Fibroblast of villous mesenchyme (primary cell): ENCODE measurements at regions not wholly inside any gene's neighbourhood (a gene's known extent, or its start where the extent isn't known, plus 50 kb on each side); places are given as distances from the start of the nearest gene placed in this dataset.

Source experiments
- DNase-seq: peaks from one replicate; pipeline ENCODE4 v3.0.0-alpha.2; 2010; ENCODE audit warnings: low read depth
- H3K4me3 ChIP-seq: 2 replicates; pipeline ENCODE4 v1.5.1; 2011; ENCODE audit warnings: low read depth, mild to moderate bottlenecking, low read length
- TF ChIP-seq, protein P1 (sequence below): IDR thresholded peaks from 2 replicates; pipeline ENCODE4 v1.5.1; 2012; ENCODE audit warnings: low read depth, mild to moderate bottlenecking, low read length; ENCODE audit not compliant: insufficient read depth

DNA sequence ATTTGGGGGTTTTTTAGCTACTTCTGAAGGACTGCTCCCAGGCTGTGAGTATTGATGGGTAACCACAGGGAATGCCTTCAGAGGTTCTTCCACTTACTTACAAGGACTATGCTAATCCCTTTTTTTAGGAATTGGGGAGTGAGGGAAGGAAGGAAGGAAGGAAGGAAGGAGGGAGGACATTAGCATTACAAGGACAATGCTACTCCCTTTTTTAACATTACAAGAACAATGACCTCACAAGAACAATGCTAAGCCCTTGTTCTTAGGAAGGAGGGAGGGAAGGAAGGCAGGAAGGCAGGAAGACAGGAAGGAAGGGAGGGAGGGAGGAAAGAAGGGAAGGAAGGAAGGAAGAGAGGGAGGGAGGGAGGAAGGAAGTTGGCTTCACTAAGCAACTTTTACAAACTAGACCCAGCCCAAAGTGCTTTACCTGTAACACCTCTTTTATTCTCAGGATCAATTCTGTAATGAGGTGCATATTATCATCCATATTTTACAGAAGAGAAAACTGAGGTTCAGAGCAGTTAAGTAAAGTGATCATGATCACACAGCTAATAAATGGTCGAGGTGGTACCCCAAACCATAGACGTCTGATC, 446.8 kb upstream of the JARID2 start:
- no peak for DNase-seq
- TF ChIP-seq, protein P1, sequence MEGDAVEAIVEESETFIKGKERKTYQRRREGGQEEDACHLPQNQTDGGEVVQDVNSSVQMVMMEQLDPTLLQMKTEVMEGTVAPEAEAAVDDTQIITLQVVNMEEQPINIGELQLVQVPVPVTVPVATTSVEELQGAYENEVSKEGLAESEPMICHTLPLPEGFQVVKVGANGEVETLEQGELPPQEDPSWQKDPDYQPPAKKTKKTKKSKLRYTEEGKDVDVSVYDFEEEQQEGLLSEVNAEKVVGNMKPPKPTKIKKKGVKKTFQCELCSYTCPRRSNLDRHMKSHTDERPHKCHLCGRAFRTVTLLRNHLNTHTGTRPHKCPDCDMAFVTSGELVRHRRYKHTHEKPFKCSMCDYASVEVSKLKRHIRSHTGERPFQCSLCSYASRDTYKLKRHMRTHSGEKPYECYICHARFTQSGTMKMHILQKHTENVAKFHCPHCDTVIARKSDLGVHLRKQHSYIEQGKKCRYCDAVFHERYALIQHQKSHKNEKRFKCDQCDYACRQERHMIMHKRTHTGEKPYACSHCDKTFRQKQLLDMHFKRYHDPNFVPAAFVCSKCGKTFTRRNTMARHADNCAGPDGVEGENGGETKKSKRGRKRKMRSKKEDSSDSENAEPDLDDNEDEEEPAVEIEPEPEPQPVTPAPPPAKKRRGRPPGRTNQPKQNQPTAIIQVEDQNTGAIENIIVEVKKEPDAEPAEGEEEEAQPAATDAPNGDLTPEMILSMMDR, result no peak
- H3K4me3 ChIP-seq, result no peak overlapping the region

DNA sequence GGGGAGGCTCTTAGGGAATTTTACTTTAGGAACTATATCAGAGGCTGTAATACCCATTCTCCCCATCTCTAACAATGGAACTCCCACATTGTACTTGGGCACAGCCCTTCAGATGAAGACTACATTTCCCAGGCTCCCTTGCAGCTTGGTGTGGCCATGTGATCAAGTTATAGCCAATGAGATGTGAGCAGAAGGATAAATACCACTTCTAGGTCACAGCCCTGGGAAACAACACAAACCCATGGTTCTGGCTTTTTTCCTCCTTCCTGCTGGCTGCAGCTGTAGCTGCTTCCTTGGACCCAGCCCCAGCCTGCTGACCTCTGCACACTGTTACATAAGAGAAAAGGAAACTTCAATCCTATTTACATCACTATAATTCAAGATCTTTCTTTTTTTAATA, 445.9 kb upstream of the JARID2 start:
- TF ChIP-seq, protein P1, result no peak
- H3K4me3 ChIP-seq, result no peak overlapping the region
- peak; percentile 95 for DNase-seq

DNA sequence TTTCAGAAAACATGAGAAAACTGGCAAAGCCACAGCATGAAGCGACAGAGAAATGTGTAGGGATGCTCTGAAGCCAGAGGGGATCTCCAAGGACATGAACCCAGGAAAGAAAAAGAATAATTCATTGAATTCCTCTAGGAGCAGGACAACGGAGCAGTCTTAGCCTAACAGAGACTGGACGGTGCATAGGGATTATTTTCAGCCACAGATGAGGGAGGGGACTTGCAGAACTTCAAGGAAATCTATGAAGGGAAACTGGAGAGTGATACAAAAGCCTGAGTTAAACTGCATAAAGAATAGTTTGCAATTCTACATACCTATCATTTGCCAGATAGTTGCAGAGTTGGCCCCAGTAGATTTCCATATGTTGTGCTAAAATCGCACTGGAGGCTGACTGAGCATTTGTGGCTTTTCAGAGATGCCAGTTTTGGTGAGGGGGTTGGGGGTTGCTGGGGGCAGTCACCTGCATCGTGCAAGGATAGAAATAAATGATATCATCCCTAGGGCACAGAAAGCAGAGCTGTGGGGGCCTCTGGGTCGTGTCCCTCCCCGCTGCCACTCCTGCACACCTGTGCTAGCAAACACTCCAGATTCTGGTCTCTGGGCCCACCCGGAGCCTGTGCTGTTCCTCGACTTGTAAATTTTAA, 443.2 kb upstream of the JARID2 start:
- TF ChIP-seq, protein P1, result no peak
- no peak for DNase-seq
- H3K4me3 ChIP-seq, result no peak overlapping the region

DNA sequence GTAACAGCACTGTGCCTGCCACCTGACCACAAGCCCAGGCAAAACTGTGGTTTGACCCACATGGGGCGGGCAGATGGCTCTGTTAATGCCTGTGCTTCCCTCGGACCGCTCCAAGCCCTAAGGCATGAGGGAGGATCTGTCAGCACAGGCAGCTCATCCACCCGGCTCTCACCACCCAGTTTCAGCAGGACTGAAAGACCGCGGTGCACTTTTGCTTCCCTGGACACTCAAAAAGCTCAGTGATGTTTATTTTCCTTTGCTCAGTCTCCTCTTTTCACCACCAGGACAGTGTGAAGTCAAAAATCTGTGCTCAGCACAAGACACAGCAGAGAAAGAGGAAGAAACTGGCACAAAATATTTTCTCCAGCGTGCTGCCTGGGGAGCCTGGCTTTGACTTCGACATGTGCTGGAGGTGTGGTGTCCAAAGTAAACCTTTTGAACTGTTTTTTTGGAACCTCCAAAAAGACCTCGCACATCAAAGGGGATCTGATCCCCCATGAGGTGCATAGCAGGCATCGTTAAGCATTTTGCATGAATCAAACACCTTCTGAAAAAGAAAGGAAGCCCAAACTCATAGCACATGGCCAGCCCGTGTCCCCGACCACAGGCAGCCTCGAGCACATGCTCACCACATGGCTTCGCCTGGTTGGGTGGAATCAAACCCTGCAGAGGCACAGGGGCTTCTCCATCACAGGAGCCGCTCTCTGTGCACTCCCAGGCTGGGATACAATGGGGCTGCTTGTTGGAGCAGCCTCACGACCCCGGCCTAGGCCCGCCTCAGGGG, 441.7 kb upstream of the JARID2 start:
- no peak overlapping the region for H3K4me3 ChIP-seq
- peak; percentile 43 for DNase-seq
- TF ChIP-seq, protein P1, result no peak

DNA sequence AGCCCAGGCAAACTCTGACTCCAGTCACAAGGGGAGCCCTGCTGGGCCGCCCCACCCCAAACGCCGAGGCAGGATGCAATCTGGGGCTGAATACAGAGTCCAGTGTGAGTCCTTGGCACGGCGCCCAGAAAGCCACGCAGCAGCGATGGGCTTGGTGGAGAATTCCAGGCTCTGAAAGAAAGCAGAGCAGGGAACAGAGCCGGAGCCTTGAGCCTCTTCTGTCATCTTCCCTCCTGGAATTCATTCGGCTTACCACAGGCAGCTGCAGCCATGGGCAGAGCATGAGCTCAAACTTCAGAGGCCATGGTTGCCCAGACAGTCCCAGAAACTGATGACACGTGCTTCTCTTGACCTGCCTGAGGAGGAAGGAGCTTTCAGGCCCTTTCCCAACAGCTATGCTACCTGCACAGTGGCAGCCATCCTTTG, 441.1 kb upstream of the JARID2 start:
- DNase-seq, result peak; percentile 98
- TF ChIP-seq, protein P1, result no peak
- H3K4me3 ChIP-seq, result no peak overlapping the region

DNA sequence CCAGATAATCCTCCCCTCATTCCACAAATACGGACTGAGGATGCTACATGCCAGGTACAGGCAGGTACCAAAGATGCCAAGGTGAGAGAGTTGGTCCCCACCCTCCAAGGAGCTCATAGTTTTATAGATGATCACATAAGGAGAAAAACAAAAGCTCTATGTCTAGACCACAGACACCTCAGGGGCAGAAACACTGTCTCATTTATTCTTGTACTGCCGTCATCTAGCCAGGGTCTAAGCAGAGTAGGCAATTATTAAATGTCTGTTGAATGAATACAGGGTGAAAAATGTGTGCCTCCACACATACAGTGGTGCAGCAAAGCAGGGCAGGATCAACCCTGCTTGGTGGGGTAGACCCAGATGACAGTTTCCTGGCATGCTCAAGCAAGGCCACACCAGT, 439.8 kb upstream of the JARID2 start:
- TF ChIP-seq, protein P1, result no peak
- no peak overlapping the region for H3K4me3 ChIP-seq
- no peak for DNase-seq
